SK-N-SH (cell line): ENCODE measurements at regions not wholly inside any gene's neighbourhood (a gene's known extent, or its start where the extent isn't known, plus 50 kb on each side); places are given as distances from the start of the nearest gene placed in this dataset.
"Not testable (repeated sequence)": the region's sequence is repeated elsewhere in the genome, so short reads cannot be mapped to it uniquely, and the experiment has no call there.

Experiments
- CTCF ChIA-PET: fragments of 300-600, 350-600 bp; formaldehyde crosslinking; extraction: SDS; loops from one replicate; lab custom pipeline; 2021; lab: Yijun Ruan, JAX
- POLR2A ChIA-PET: fragments of 350-600 bp; sonication (Branson Sonifier 250); formaldehyde crosslinking; extraction: SDS; loops from one replicate; lab custom pipeline; 2020; ENCODE audit warnings: antibody characterized with exemption, inconsistent platforms; lab: Yijun Ruan, JAX
- DNase-seq: peaks from one replicate; pipeline ENCODE4 v3.0.0; 2012
- H2AFZ ChIP-seq: fragments of 200-600 bp; sonication (generic); 2 replicates; pipeline ENCODE4 v1.8.1; 2016; ENCODE audit warnings: antibody characterized with exemption, mild to moderate bottlenecking, low read depth
- H3F3A ChIP-seq: fragments of 200-600 bp; sonication (generic); replicated peaks from 2 replicates; pipeline ENCODE3; 2016; ENCODE audit warnings: antibody characterized with exemption, mild to moderate bottlenecking; ENCODE audit not compliant: insufficient read depth
- H3K27ac ChIP-seq, 2 experiments: fragments of 200-500 bp in 1 of 2; fragments of 200-600 bp in 1 of 2; sonication (Bioruptor generic) in 1 of 2; sonication (generic), shearing (Covaris generic) in 1 of 2; 2 replicates each; pipeline versions ENCODE4 v1.5.1 to v1.6.1; 2014 to 2016; ENCODE audit warnings: low read depth in 2 of 2, inconsistent platforms in 1 of 2, low read length in 1 of 2, mild to moderate bottlenecking in 1 of 2, mixed read lengths in 1 of 2
- H3K27me3 ChIP-seq: fragments of 200-600 bp; sonication (generic), shearing (Covaris generic); 2 replicates; pipeline ENCODE4 v1.6.1; 2016; ENCODE audit warnings: mixed run types; ENCODE audit not compliant: insufficient read depth
- H3K36me3 ChIP-seq, 2 experiments: fragments of 200-500 bp in 1 of 2; fragments of 200-600 bp in 1 of 2; sonication (Bioruptor generic) in 1 of 2; sonication (generic) in 1 of 2; replicated peaks in 1 of 2; 2 replicates each; pipeline versions ENCODE3 to v1.5.1; 2014 to 2016; ENCODE audit warnings: low read length in 1 of 2, mild to moderate bottlenecking in 1 of 2; ENCODE audit not compliant: insufficient read depth in 2 of 2, control insufficient read depth in 1 of 2
- H3K4me1 ChIP-seq, 2 experiments: fragments of 200-500 bp in 1 of 2; fragments of 200-600 bp in 1 of 2; sonication (Bioruptor generic) in 1 of 2; sonication (generic), shearing (Covaris generic) in 1 of 2; 2 replicates each; pipeline versions ENCODE4 v1.5.1 to v1.6.1; 2014 to 2016; ENCODE audit warnings: low read depth in 1 of 2, low read length in 1 of 2, mixed run types in 1 of 2; ENCODE audit not compliant: insufficient read depth in 2 of 2, control insufficient read depth in 1 of 2
- H3K4me2 ChIP-seq: fragments of 200-600 bp; sonication (generic), shearing (Covaris generic); 2 replicates; pipeline ENCODE4 v1.6.1; 2017; ENCODE audit warnings: mixed run types
- H3K4me3 ChIP-seq, 2 experiments: fragments of 200-500 bp in 1 of 2; fragments of 200-600 bp in 1 of 2; sonication (Bioruptor generic) in 1 of 2; sonication (generic), shearing (Covaris generic) in 1 of 2; 2 replicates each; pipeline versions ENCODE4 v1.5.1 to v1.8.1; 2014 to 2016; ENCODE audit warnings: low read depth in 2 of 2, inconsistent platforms in 1 of 2, low read length in 1 of 2, mild to moderate bottlenecking in 1 of 2, mixed read lengths in 1 of 2, moderate library complexity in 1 of 2
- H3K79me2 ChIP-seq: fragments of 200-600 bp; sonication (generic); 2 replicates; pipeline ENCODE4 v1.8.1; 2017; ENCODE audit warnings: mild to moderate bottlenecking; ENCODE audit not compliant: insufficient read depth
- H3K9ac ChIP-seq: fragments of 200-600 bp; sonication (generic); 2 replicates; pipeline ENCODE4 v1.6.1; 2017; ENCODE audit warnings: mixed run types
- H3K9me2 ChIP-seq: fragments of 200-600 bp; sonication (generic); 2 replicates; pipeline ENCODE4 v1.6.1; 2017; ENCODE audit warnings: mixed run types
- H3K9me3 ChIP-seq: fragments of 200-600 bp; sonication (generic); 2 replicates; pipeline ENCODE4 v1.6.1; 2017; ENCODE audit warnings: mixed run types, mild to moderate bottlenecking, moderate library complexity
- H4K20me1 ChIP-seq: fragments of 200-600 bp; sonication (generic); 2 replicates; pipeline ENCODE4 v1.6.1; 2017; ENCODE audit warnings: mild to moderate bottlenecking, mixed run types; ENCODE audit not compliant: insufficient read depth
- CHD2 ChIP-seq: fragments of 150-350 bp; IDR thresholded peaks from 2 replicates; pipeline ENCODE4 v1.6.1; 2018; ENCODE audit warnings: low read length; ENCODE audit not compliant: partially characterized antibody
- ELF1 ChIP-seq: IDR thresholded peaks from 2 replicates; pipeline ENCODE4 v1.4.0; 2012
- FOSL2 ChIP-seq: IDR thresholded peaks from 2 replicates; pipeline ENCODE4 v1.4.0; 2012; ENCODE audit warnings: low read depth, mild to moderate bottlenecking, moderate library complexity, borderline replicate concordance
- GABPA ChIP-seq: IDR thresholded peaks from 2 replicates; pipeline ENCODE4 v1.4.0; 2012; ENCODE audit warnings: low read depth, mild to moderate bottlenecking
- GATA2 ChIP-seq: sonication (generic); formaldehyde crosslinking; IDR thresholded peaks from 2 replicates; pipeline ENCODE4 v1.5.0; 2020; ENCODE audit warnings: mild to moderate bottlenecking, missing genetic modification reagents
- MEF2A ChIP-seq: IDR thresholded peaks from 2 replicates; pipeline ENCODE4 v1.4.0; 2012; ENCODE audit warnings: low read depth, borderline replicate concordance
- MXI1 ChIP-seq: IDR thresholded peaks from 2 replicates; pipeline ENCODE4 v1.6.1; 2012; ENCODE audit warnings: mild to moderate bottlenecking, low read depth, low read length, improper control_type of control experiment
- NFIC ChIP-seq: IDR thresholded peaks from 2 replicates; pipeline ENCODE4 v1.4.0; 2012; ENCODE audit warnings: borderline replicate concordance
- NRF1 ChIP-seq: IDR thresholded peaks from 2 replicates; pipeline ENCODE4 v1.6.1; 2012; ENCODE audit warnings: low read depth, mild to moderate bottlenecking, low read length
- RAD21 ChIP-seq: IDR thresholded peaks from 2 replicates; pipeline ENCODE4 v1.6.1; 2012; ENCODE audit warnings: mild to moderate bottlenecking, low read length
- RFX5 ChIP-seq: IDR thresholded peaks from 2 replicates; pipeline ENCODE4 v1.6.1; 2012; ENCODE audit warnings: mild to moderate bottlenecking, improper control_type of control experiment, low read length
- RXRA ChIP-seq: IDR thresholded peaks from 2 replicates; pipeline ENCODE4 v1.4.0; 2012; ENCODE audit warnings: low read depth, mild to moderate bottlenecking, borderline replicate concordance
- SMC3 ChIP-seq: IDR thresholded peaks from 2 replicates; pipeline ENCODE4 v1.6.1; 2012; ENCODE audit warnings: low read depth, low read length, improper control_type of control experiment
- TEAD4 ChIP-seq: IDR thresholded peaks from 2 replicates; pipeline ENCODE4 v1.4.0; 2012; ENCODE audit warnings: mild to moderate bottlenecking, borderline replicate concordance; ENCODE audit not compliant: insufficient read depth
- YY1 ChIP-seq: IDR thresholded peaks from 2 replicates; pipeline ENCODE4 v1.4.0; 2012; ENCODE audit warnings: low read depth, mild to moderate bottlenecking
- WGBS: methylation state at CpG from one replicate; pipeline ENCODE4 v1.1.6; 2017; ENCODE audit warnings: low lambda C conversion rate; 5-methylcytosine and 5-hydroxymethylcytosine counted together
- TF ChIP-seq, protein P1 (sequence below): IDR thresholded peaks from 2 replicates; pipeline ENCODE4; 2012

DNA sequence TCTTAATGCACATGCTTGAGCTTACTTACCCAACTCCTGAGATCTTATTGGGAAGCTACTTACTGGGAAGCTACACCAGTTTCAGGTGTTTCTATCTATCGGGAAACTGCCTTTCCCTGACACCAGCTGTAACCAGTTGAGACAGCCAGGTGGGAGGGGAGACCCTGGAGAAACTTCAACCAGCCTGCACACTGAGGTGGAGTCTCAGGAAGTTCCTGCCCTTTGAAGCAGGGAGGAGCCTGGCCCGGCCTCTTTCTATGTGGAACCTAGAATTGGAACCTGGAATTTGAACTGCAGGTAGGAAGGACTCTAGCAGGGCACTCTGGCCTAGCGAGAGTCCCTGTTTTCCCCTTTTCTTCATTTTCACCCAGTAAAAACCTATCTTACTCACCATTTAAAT lies 425.8 kb upstream of the PABPC4L start:
- H4K20me1 ChIP-seq, result no peaks in the 10 kb centered on the region
- no peak overlapping the region for H3K4me3 ChIP-seq
- ChIA-PET POLR2A (no interaction called here), CTCF (interaction anchor here (0.7 kb wide), 1 partner anchor 1523 kb away, joined by 3 read pairs; no protein-coding TSS in a partner anchor)
- WGBS, result 67% methylated on average over 3 of the region's 3 CpGs
- H3K36me3 ChIP-seq, result no peaks in the 10 kb centered on the region
- no peaks in the 10 kb centered on the region for H3K9me2 ChIP-seq
- H3K4me1 ChIP-seq, result no peaks in the 10 kb centered on the region; a peak in 2 of 4 replicates
- no peaks in the 10 kb centered on the region for H3K79me2 ChIP-seq
- H2AFZ ChIP-seq, result no peak overlapping the region
- no peaks in the 10 kb centered on the region for H3F3A ChIP-seq
- 0 out of 2 replicates have a peak overlapping the region, but pooled peaks have one; percentile 8 for H3K4me2 ChIP-seq
- no peak overlapping the region for H3K9ac ChIP-seq
- H3K9me3 ChIP-seq, result no peaks in the 10 kb centered on the region
- TF ChIP-seq NRF1 (no peak), GATA2 (CRISPR knock-in tag) (no peak), GABPA (no peak), SMC3 (no peak)
- H3K27ac ChIP-seq, result no peak overlapping the region
- H3K27me3 ChIP-seq, result no peaks in the 10 kb centered on the region
- DNase-seq, result no peak

DNA sequence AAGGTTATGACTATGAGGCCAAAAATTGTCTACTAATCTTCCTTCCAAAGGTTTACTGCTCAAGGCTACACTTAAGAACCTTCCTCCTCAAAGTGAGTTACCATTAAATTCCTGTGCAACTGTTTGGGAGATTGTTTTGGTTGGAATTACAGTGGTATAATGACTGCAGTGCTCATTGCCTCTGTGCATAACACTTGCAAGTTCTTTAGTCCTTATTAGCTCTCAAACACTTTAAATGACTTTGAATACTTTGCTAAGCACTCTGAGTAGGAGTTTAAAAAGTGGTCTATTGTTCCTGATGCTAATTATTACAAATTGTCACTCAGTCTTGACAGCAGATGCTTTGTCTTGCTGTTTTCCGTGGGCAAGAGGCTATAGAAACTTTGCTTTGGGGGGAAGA lies 422.8 kb upstream of the PABPC4L start:
- Histone ChIP-seq H3K9ac (no peak overlapping the region), H3F3A (no peaks in the 10 kb centered on the region), H3K27me3 (no peaks in the 10 kb centered on the region), H3K4me2 (no peak overlapping the region), H3K4me3 (no peak overlapping the region), H3K36me3 (no peaks in the 10 kb centered on the region), H3K27ac (no peak overlapping the region), H3K4me1 (no peaks in the 10 kb centered on the region; a peak in 2 of 4 replicates), H3K9me3 (no peaks in the 10 kb centered on the region), H4K20me1 (no peaks in the 10 kb centered on the region), H3K9me2 (no peaks in the 10 kb centered on the region), H3K79me2 (no peaks in the 10 kb centered on the region), H2AFZ (no peak overlapping the region)
- TF ChIP-seq CHD2 (no peak), NRF1 (no peak), MEF2A (no peak), RAD21 (no peak), RXRA (no peak), TEAD4 (no peak), MXI1 (no peak), SMC3 (no peak), FOSL2 (no peak), YY1 (no peak), NFIC (no peak), ELF1 (no peak), RFX5 (no peak)
- TF ChIP-seq, protein P1, sequence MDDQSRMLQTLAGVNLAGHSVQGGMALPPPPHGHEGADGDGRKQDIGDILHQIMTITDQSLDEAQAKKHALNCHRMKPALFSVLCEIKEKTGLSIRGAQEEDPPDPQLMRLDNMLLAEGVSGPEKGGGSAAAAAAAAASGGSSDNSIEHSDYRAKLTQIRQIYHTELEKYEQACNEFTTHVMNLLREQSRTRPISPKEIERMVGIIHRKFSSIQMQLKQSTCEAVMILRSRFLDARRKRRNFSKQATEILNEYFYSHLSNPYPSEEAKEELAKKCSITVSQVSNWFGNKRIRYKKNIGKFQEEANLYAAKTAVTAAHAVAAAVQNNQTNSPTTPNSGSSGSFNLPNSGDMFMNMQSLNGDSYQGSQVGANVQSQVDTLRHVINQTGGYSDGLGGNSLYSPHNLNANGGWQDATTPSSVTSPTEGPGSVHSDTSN, result no peak
- no peak for DNase-seq
- ChIA-PET CTCF (no interaction called here), POLR2A (no interaction called here)
- WGBS, result 7% methylated on average over 1 of the region's 1 CpG

DNA sequence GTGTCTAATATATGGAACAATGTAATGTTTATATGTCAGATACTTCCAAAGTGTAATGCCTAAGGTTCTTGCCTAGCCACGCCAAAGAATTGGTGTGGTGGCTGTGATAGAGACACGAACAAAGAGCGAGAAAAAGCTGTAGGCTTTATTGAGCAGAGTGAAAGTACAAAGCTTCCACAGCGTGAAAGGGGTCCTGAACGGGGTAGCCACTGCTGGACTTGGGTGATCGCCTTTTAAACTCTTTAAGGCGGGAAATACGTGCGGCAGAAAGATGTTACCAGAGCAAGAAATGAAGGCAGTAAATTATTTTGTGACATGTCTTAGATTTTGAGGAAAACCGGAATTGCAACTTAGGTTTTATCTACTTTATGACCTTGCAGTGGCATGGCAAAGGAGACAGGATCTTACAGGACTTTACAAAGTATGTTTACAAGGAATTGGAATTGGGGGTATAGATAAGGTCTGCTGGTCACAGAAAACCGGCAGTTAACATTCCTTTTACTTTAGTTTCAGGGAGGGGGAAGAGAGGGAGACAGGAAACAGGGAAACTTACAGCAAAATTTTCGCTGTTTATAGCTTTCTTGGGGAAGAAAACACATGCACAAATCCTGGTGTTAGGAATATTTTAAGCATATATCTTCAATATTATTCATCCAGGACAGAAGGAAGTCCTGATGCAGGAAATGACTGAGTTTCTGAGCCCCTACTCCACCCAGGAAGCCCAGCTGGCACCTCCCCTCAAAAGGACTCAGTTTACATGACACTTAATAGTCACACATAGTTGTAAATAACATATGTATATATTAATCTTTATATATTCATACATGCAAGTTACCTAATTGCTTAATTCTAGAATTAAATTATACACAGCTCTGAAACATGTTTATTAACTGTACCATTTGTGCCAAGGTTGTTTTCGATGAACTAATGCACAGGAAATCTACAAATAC lies 421.3 kb upstream of the PABPC4L start:
- WGBS, result 52% methylated on average over 13 of the region's 13 CpGs
- H3K9me3 ChIP-seq, H3K9ac ChIP-seq, H4K20me1 ChIP-seq, H3K9me2 ChIP-seq, H3K27ac ChIP-seq, CTCF ChIA-PET, H3K4me3 ChIP-seq, H3K36me3 ChIP-seq, DNase-seq, H3K79me2 ChIP-seq, POLR2A ChIA-PET, H3K27me3 ChIP-seq, H3K4me1 ChIP-seq, H3K4me2 ChIP-seq, H3F3A ChIP-seq: not testable (repeated sequence)
- H2AFZ ChIP-seq, result peak overlapping the region; percentile 78
